ENCODE measurements at regions not wholly inside any gene's neighbourhood (a gene's known extent, or its start where the extent isn't known, plus 50 kb on each side); places are given as distances from the start of the nearest gene placed in this dataset.

- WGBS, 2 donors: 8 to 12% methylated on average over 1 of the region's 1 CpG
- no peak overlapping the region for H3K4me3 ChIP-seq (ENCODE audit: low read depth, poor library complexity, severe bottlenecking)
- intact Hi-C loops (cut with DNase I; ENCODE audit: low total_unique reads): no loop called here
- no peak for DNase-seq (ENCODE audit: low spot score in 2 of 2)
- no peak for TF ChIP-seq POLR2A (IDR thresholded peaks at IDR 0.05)
- no peak for TF ChIP-seq CTCF (IDR thresholded peaks at IDR 0.05)
Observed at GRCh38 chr6:132070356-132070755, 119.2 kb upstream of the CCN2 start.

DNA sequence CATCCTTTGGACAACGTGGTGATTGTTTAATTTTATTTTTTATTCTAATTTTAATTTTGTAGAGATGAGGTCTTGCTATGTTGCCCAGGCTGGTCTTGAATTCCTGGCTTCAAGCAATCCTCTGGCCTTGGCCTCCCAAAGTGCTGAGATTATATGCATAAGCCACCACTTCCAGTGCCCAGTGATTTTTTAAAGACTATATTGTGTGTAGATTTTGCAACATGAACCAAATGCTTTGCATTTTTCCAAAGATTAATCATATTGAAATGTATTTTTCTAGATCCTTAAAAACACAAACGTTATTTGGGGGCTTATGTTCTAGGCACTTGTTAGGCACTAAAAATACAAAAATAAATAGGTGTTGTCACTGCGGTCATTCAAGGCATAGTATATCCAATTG is 117.6 kb upstream of the CCN2 start:
- whole genome bisulfite sequencing, 2 donors: 93 to 97% methylated on average over 3 of the region's 3 CpGs
- no peak for DNase-seq (ENCODE audit: low spot score in 2 of 2)
- intact Hi-C loops (cut with DNase I; ENCODE audit: low total_unique reads): no loop called here
- no peak overlapping the region for H3K4me3 ChIP-seq (ENCODE audit: low read depth, poor library complexity, severe bottlenecking)
- no peak for TF ChIP-seq POLR2A (IDR thresholded peaks at IDR 0.05)
- no peak for TF ChIP-seq CTCF (IDR thresholded peaks at IDR 0.05)

DNA sequence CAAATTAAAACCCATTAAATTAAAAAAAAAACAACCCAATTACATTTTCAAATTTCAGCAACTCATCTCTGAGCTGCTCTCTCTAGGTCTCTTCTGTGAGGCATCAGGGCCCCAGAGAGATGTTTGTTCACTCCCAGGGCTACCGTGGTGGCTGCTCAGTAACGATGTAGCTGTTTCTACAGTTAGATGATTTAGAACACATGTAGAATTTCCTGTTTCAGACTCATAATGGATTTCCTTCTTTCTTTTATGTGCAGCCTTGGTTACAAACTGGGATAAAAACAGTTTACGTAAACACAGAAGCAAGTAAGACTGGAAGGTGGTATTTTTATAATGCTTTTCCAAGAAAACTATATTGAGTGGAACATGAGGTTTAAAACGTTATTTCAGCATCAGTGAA is 116.1 kb upstream of the CCN2 start:
- no peak for DNase-seq (ENCODE audit: low spot score in 2 of 2)
- intact Hi-C loops (cut with DNase I; ENCODE audit: low total_unique reads): no loop called here
- TF ChIP-seq CTCF (IDR thresholded peaks at IDR 0.05) (no peak), POLR2A (IDR thresholded peaks at IDR 0.05) (no peak)
- 26 to 28% methylated on average over 4 of the region's 4 CpGs for WGBS, 2 donors
- H3K4me3 ChIP-seq (ENCODE audit: low read depth, poor library complexity, severe bottlenecking): no peak overlapping the region

- TF ChIP-seq POLR2A (IDR thresholded peaks at IDR 0.05) (no peak), CTCF (IDR thresholded peaks at IDR 0.05) (no peak)
Observed at GRCh38 chr6:132065556-132065955, 114.4 kb upstream of the CCN2 start.

DNA sequence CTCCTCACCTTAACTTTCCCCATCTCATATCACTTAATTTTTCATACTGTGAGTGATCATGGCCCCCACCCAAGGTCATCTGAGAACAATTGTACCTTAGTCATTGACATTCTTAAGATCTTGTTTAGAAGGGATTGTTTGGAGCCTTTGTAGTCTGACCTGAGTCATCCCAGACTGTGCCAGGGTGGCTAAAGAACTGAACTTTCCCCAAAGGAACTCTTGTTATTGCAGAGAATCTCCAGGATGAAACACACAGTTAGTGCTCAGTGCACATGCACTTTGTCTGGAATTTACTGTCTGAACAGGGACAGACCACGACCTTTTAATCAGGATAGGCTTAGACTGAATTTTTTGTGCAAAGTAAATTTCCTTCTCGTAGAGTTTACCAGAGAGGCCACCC is 112.6 kb upstream of the CCN2 start:
- H3K4me3 ChIP-seq (ENCODE audit: low read depth, poor library complexity, severe bottlenecking): no peak overlapping the region
- peak in 1 of 2 donors; percentile 21 for DNase-seq (ENCODE audit: low spot score in 2 of 2)
- intact Hi-C loops (cut with DNase I; ENCODE audit: low total_unique reads): no loop called here
- 63 to 75% methylated on average over 2 of the region's 2 CpGs for WGBS, 2 donors
- TF ChIP-seq POLR2A (IDR thresholded peaks at IDR 0.05): no peak
- no peak for TF ChIP-seq CTCF (IDR thresholded peaks at IDR 0.05)

More at GRCh38 chr6:132065556-132065955, 114.4 kb upstream of the CCN2 start:
- H3K4me3 ChIP-seq (ENCODE audit: low read depth, poor library complexity, severe bottlenecking): no peak overlapping the region
- intact Hi-C loops (cut with DNase I; ENCODE audit: low total_unique reads): no loop called here
- DNase-seq (ENCODE audit: low spot score in 2 of 2): no peak
- 77 to 81% methylated on average over 2 of the region's 2 CpGs for WGBS, 2 donors

DNA sequence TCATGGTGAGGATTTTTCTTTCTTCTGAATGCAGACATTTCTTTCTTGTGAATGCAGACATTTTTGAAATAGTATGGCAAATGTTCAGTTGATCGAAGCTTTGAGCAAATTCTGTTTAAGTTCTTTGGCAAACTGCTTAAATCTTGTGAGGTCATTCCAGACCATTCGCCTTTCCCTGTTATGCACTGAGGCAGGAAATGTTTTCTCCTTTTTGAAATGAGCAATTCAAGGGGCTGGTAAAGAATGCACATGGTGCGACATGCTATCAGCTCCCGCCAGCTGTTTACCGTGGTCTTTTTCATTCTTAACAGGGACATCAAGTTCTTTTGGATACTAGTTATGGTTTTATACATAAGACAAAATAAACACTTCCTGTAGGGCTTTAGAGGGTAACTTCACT is 112.0 kb upstream of the CCN2 start:
- 78 to 79% methylated on average over 5 of the region's 5 CpGs for WGBS, 2 donors
- intact Hi-C loops (cut with DNase I; ENCODE audit: low total_unique reads): no loop called here
- H3K4me3 ChIP-seq (ENCODE audit: low read depth, poor library complexity, severe bottlenecking): no peak overlapping the region
- no peak for DNase-seq (ENCODE audit: low spot score in 2 of 2)
- no peak for TF ChIP-seq POLR2A (IDR thresholded peaks at IDR 0.05)
- no peak for TF ChIP-seq CTCF (IDR thresholded peaks at IDR 0.05)

All from lower leg skin (tissue), 4 donors.